Thyroid gland (tissue), 4 donors: ENCODE measurements at regions not wholly inside any gene's neighbourhood (a gene's known extent, or its start where the extent isn't known, plus 50 kb on each side); places are given as distances from the start of the nearest gene placed in this dataset.

ENCODE experiments used
- DNase-seq, 2 donors: peaks; one replicate each; pipeline ENCODE4 v3.0.0-alpha.2; 2019
- H3K27ac ChIP-seq, 3 donors: fragments of 200-600 bp; sonication (generic); 1 replicate in 2 of 3; 2 replicates in 1 of 3; pipeline ENCODE4 v1.5.1; 2016 to 2019; ENCODE audit warnings: mild to moderate bottlenecking in 1 of 3, moderate library complexity in 1 of 3
- H3K27me3 ChIP-seq: fragments of 200-600 bp; sonication (generic); one replicate; pipeline ENCODE4 v1.5.1; 2019
- H3K36me3 ChIP-seq, 2 donors: fragments of 200-600 bp; sonication (generic); one replicate each; pipeline ENCODE4 v1.5.1; 2016 to 2019
- H3K4me1 ChIP-seq, 2 donors: fragments of 200-600 bp; sonication (generic); one replicate each; pipeline ENCODE4 v1.5.1; 2017 to 2019
- H3K4me3 ChIP-seq, 3 donors: fragments of 200-600 bp; sonication (generic); replicated peaks in 1 of 3; 1 replicate in 2 of 3; 2 replicates in 1 of 3; pipeline ENCODE4 v1.5.1; 2016; ENCODE audit warnings: mild to moderate bottlenecking in 1 of 3
- H3K9me3 ChIP-seq: fragments of 200-600 bp; sonication (generic); one replicate; pipeline ENCODE4 v1.5.1; 2017
- CTCF ChIP-seq, 6 experiments: fragments of 200-600 bp in 3 of 6; fragments of 450-650 bp in 3 of 6; sonication (generic) in 3 of 6; IDR thresholded peaks; one replicate each; pipeline ENCODE4 v1.5.1; 2016 to 2019; ENCODE audit warnings: antibody characterized with exemption in 6 of 6, mild to moderate bottlenecking in 2 of 6, inconsistent platforms in 1 of 6, moderate library complexity in 1 of 6
- POLR2A ChIP-seq, 2 donors: fragments of 450-650 bp; IDR thresholded peaks; one replicate each; pipeline ENCODE4 v1.6.1; 2017; ENCODE audit warnings: antibody characterized with exemption in 2 of 2, mild to moderate bottlenecking in 2 of 2, moderate library complexity in 1 of 2
- WGBS, 2 donors: methylation state at CpG; one replicate each; pipeline ENCODE4 v1.1.5; 2017; 5-methylcytosine and 5-hydroxymethylcytosine counted together
- intact Hi-C: fragments of 100-400 bp; cut with DNase I; formaldehyde crosslinking; loops from one replicate; pipeline ENCODE4 v1.15.1; 2023

- Histone ChIP-seq H3K36me3 (no peaks in the 10 kb centered on the region), H3K9me3 (no peaks in the 10 kb centered on the region), H3K4me3 (no peak overlapping the region), H3K27ac (no peak overlapping the region), H3K4me1 (no peaks in the 10 kb centered on the region), H3K27me3 (no peaks in the 10 kb centered on the region)
- TF ChIP-seq CTCF (IDR thresholded peaks at IDR 0.05) (no peak), POLR2A (IDR thresholded peaks at IDR 0.05) (no peak)
- intact Hi-C loops: no loop called here
- no peak for DNase-seq
- 64 to 75% methylated on average over 3 of the region's 3 CpGs for WGBS, 2 donors
Observed at GRCh38 chr3:127448161-127448561, 142.4 kb downstream of the TPRA1 start.

GRCh38 chr3:127446756-127447155, 143.8 kb downstream of the TPRA1 start:
- H3K36me3 ChIP-seq: no peaks in the 10 kb centered on the region
- WGBS, 2 donors: 92 to 94% methylated on average over 4 of the region's 4 CpGs
- intact Hi-C loops: no loop called here
- no peak overlapping the region for H3K27ac ChIP-seq
- TF ChIP-seq CTCF (IDR thresholded peaks at IDR 0.05) (no peak), POLR2A (IDR thresholded peaks at IDR 0.05) (no peak)
- no peak for DNase-seq
- H3K4me1 ChIP-seq: no peaks in the 10 kb centered on the region
- no peak overlapping the region for H3K4me3 ChIP-seq
- H3K27me3 ChIP-seq: no peaks in the 10 kb centered on the region
- H3K9me3 ChIP-seq: no peaks in the 10 kb centered on the region

GRCh38 chr3:127445581-127446343, 144.8 kb downstream of the TPRA1 start:
- intact Hi-C loops: no loop called here
- no peak for DNase-seq
- Histone ChIP-seq H3K4me3 (no peak overlapping the region), H3K4me1 (no peaks in the 10 kb centered on the region), H3K27me3 (no peaks in the 10 kb centered on the region), H3K27ac (no peak overlapping the region), H3K9me3 (no peaks in the 10 kb centered on the region), H3K36me3 (no peaks in the 10 kb centered on the region)
- WGBS, 2 donors: 83 to 88% methylated on average over 14 of the region's 14 CpGs
- no peak for TF ChIP-seq POLR2A (IDR thresholded peaks at IDR 0.05)
- no peak for TF ChIP-seq CTCF (IDR thresholded peaks at IDR 0.05)

GRCh38 chr3:127444761-127445160, 145.8 kb downstream of the TPRA1 start:
- intact Hi-C loops: no loop called here
- no peaks in the 10 kb centered on the region for H3K4me1 ChIP-seq
- H3K36me3 ChIP-seq: no peaks in the 10 kb centered on the region
- no peaks in the 10 kb centered on the region for H3K9me3 ChIP-seq
- no peak overlapping the region for H3K27ac ChIP-seq
- 75 to 77% methylated on average over 2 of the region's 2 CpGs for WGBS, 2 donors
- TF ChIP-seq POLR2A (IDR thresholded peaks at IDR 0.05) (no peak), CTCF (IDR thresholded peaks at IDR 0.05) (no peak)
- no peaks in the 10 kb centered on the region for H3K27me3 ChIP-seq
- DNase-seq: no peak
- no peak overlapping the region for H3K4me3 ChIP-seq

- intact Hi-C loops: no loop called here
- Histone ChIP-seq H3K4me1 (no peaks in the 10 kb centered on the region), H3K36me3 (no peaks in the 10 kb centered on the region), H3K27me3 (no peaks in the 10 kb centered on the region), H3K27ac (no peak overlapping the region), H3K9me3 (no peaks in the 10 kb centered on the region), H3K4me3 (no peak overlapping the region)
- DNase-seq: no peak
- TF ChIP-seq POLR2A (IDR thresholded peaks at IDR 0.05) (no peak), CTCF (IDR thresholded peaks at IDR 0.05) (no peak)
- 90 to 91% methylated on average over 13 to 15 of the region's 15 CpGs for WGBS, 2 donors
Observed at GRCh38 chr3:127443581-127444375, 146.8 kb downstream of the TPRA1 start.
